ENCODE measurements at regions not wholly inside any gene's neighbourhood (a gene's known extent, or its start where the extent isn't known, plus 50 kb on each side); places are given as distances from the start of the nearest gene placed in this dataset.

GRCh38 chr2:117707874-117708273 is 106.6 kb upstream of the DDX18 start:
- TF ChIP-seq EZH2 (IDR thresholded peaks at IDR 0.05; ENCODE audit: borderline replicate concordance, low read depth, low read length, severe bottlenecking) (no peak), POLR2A (IDR thresholded peaks at IDR 0.05; ENCODE audit: low read depth, low read length) (no peak), CTCF (IDR thresholded peaks at IDR 0.05; ENCODE audit: extremely low read depth in 1 of 2, insufficient read depth in 1 of 2, low read depth in 1 of 2, low read length in 2 of 2) (no peak), MAX (IDR thresholded peaks at IDR 0.05; ENCODE audit: insufficient read depth, insufficient read length) (no peak), FOS (IDR thresholded peaks at IDR 0.05; ENCODE audit: borderline replicate concordance, insufficient read depth, low read length) (no peak), POLR2AphosphoS5 (IDR thresholded peaks at IDR 0.05; ENCODE audit: insufficient read depth, low read depth, low read length) (no peak), MYC (IDR thresholded peaks at IDR 0.05; ENCODE audit: low read depth, low read length) (no peak), GATA2 (IDR thresholded peaks at IDR 0.05; ENCODE audit: insufficient read depth, insufficient read length, low read depth, low read length) (no peak), JUN (IDR thresholded peaks at IDR 0.05; ENCODE audit: borderline replicate concordance, insufficient read depth, insufficient read length, low read depth) (no peak)
